Endodermal cell (in vitro differentiated cells): ENCODE measurements at regions not wholly inside any gene's neighbourhood (a gene's known extent, or its start where the extent isn't known, plus 50 kb on each side); places are given as distances from the start of the nearest gene placed in this dataset.

Experiments
- DNase-seq: peaks from one replicate; pipeline ENCODE4 v3.0.0-alpha.2; 2017
- H3K27ac ChIP-seq: 2 replicates; pipeline ENCODE4 v1.5.1; 2013; ENCODE audit warnings: mild to moderate bottlenecking, low read depth, low read length, moderate library complexity
- H3K27me3 ChIP-seq: 2 replicates; pipeline ENCODE4 v1.6.1; 2013; ENCODE audit warnings: mild to moderate bottlenecking, low read length, moderate library complexity; ENCODE audit not compliant: insufficient read depth, control insufficient read depth, poor library complexity, severe bottlenecking
- H3K36me3 ChIP-seq: 2 replicates; pipeline ENCODE4 v1.7.0; 2013; ENCODE audit warnings: mild to moderate bottlenecking, low read length, moderate library complexity; ENCODE audit not compliant: control insufficient read depth, insufficient read depth
- H3K4me1 ChIP-seq: one replicate; pipeline ENCODE4 v1.7.0; 2013; ENCODE audit warnings: low read length; ENCODE audit not compliant: control insufficient read depth, insufficient read depth
- H3K4me3 ChIP-seq: 2 replicates; pipeline ENCODE4 v1.5.1; 2013; ENCODE audit warnings: mild to moderate bottlenecking, low read length, moderate library complexity
- H3K9ac ChIP-seq: 2 replicates; pipeline ENCODE4 v1.6.1; 2013; ENCODE audit warnings: mild to moderate bottlenecking, low read length, moderate library complexity; ENCODE audit not compliant: poor library complexity, severe bottlenecking; ENCODE audit errors: extremely low read depth
- H3K9me3 ChIP-seq: 2 replicates; pipeline ENCODE4 v1.6.1; 2013; ENCODE audit warnings: mild to moderate bottlenecking, low read length, moderate library complexity; ENCODE audit not compliant: control insufficient read depth
- H3K27ac Mint-ChIP-seq: 2 replicates; pipeline ENCODE4 v1.8.0; 2020; ENCODE audit warnings: mixed read lengths
- H3K27me3 Mint-ChIP-seq: 2 replicates; pipeline ENCODE4 v1.8.0; 2021; ENCODE audit warnings: mild to moderate bottlenecking, mixed read lengths; ENCODE audit not compliant: insufficient read depth
- H3K36me3 Mint-ChIP-seq: 2 replicates; pipeline ENCODE4 v1.8.0; 2020; ENCODE audit warnings: low read depth, mixed read lengths
- H3K4me1 Mint-ChIP-seq: 2 replicates; pipeline ENCODE4 v1.8.0; 2020; ENCODE audit warnings: mixed read lengths
- H3K4me3 Mint-ChIP-seq: 2 replicates; pipeline ENCODE4 v1.8.0; 2020; ENCODE audit warnings: mild to moderate bottlenecking, moderate library complexity, mixed read lengths
- H3K9me3 Mint-ChIP-seq: 2 replicates; pipeline ENCODE4 v1.8.0; 2020; ENCODE audit warnings: mild to moderate bottlenecking, mixed read lengths
- WGBS, 2 experiments: methylation state at CpG; one replicate each; pipeline versions ENCODE4 v1.1.5 to v1.1.7; 2013; ENCODE audit warnings: missing lambda C conversion rate in 2 of 2, mixed read lengths in 1 of 2; ENCODE audit not compliant: insufficient coverage in 1 of 2, insufficient read length in 1 of 2; 5-methylcytosine and 5-hydroxymethylcytosine counted together
- TF ChIP-seq, protein P1 (sequence below): fragments of 200-600 bp; sonication (generic); conservative IDR thresholded peaks from 2 replicates; pipeline ENCODE4 v1.5.0; 2021; ENCODE audit warnings: antibody characterized with exemption, mild to moderate bottlenecking

DNA sequence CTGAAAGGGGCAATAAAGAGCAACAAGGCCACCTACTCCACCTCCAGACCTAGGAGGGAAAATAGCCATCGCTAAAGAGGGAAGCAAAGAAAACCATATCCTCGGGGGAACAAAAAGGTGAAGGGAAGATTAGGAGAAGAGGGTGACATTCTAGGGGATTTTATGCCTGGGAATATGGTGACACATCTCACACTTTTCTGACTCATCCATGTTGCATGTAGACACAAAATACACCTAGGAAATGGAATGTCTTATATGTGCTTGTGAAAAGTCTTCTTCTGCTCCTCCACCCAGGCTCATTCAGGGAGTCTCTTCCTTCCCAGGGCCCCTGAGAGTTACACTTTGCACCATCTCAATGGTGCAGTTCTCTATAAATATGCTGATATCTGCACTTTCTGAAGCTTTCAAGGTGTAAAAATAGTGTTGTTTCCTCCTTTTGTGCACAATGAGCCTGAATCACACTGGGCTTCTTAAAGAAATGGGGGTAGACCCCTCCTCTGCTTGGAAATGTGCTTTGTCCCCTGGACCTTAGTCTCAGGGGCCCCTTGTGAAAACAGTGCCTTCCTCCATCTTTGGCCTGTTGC lies 195.9 kb downstream of the CYYR1 start:
- peaks cover 2% of the 10 kb centered on the region for H3K9me3 Mint-ChIP-seq
- H3K27me3 Mint-ChIP-seq: no peaks in the 10 kb centered on the region
- H3K9me3 ChIP-seq: no peaks in the 10 kb centered on the region
- TF ChIP-seq, protein P1, sequence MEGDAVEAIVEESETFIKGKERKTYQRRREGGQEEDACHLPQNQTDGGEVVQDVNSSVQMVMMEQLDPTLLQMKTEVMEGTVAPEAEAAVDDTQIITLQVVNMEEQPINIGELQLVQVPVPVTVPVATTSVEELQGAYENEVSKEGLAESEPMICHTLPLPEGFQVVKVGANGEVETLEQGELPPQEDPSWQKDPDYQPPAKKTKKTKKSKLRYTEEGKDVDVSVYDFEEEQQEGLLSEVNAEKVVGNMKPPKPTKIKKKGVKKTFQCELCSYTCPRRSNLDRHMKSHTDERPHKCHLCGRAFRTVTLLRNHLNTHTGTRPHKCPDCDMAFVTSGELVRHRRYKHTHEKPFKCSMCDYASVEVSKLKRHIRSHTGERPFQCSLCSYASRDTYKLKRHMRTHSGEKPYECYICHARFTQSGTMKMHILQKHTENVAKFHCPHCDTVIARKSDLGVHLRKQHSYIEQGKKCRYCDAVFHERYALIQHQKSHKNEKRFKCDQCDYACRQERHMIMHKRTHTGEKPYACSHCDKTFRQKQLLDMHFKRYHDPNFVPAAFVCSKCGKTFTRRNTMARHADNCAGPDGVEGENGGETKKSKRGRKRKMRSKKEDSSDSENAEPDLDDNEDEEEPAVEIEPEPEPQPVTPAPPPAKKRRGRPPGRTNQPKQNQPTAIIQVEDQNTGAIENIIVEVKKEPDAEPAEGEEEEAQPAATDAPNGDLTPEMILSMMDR: no peak
- no peak overlapping the region for H3K4me3 Mint-ChIP-seq
- no peaks in the 10 kb centered on the region for H3K36me3 ChIP-seq
- H3K4me1 ChIP-seq: no peaks in the 10 kb centered on the region
- no peaks in the 10 kb centered on the region for H3K36me3 Mint-ChIP-seq
- no peak for DNase-seq
- H3K4me3 ChIP-seq: no peak overlapping the region
- 100% methylated on average over 2 of the region's 2 CpGs; no CpG with 5 or more reads in 1 of the 2 experiments for WGBS, 2 experiments
- no peak overlapping the region for H3K27ac Mint-ChIP-seq
- no peak overlapping the region for H3K27ac ChIP-seq
- H3K9ac ChIP-seq: no peak overlapping the region
- H3K4me1 Mint-ChIP-seq: no peaks in the 10 kb centered on the region
- no peaks in the 10 kb centered on the region for H3K27me3 ChIP-seq

DNA sequence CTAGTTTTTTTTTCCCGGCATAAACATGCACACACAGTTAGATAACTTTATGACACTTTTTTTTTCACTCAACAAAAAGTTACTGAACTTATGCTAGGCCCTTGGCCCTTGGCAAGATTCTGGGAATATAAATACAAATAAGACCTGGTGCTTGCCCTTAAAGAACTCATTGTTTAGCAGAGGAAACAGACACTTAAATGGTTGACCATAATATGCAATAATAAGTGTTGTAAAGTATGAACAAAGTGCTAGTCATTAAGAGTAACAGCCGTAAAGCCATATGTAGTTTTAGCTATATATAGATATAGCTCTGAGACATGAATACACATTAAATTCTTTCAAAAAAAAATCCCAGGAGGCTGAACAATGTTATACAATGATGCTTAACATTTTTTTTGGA lies 198.3 kb downstream of the CYYR1 start:
- no peak overlapping the region for H3K27ac Mint-ChIP-seq
- H3K4me1 Mint-ChIP-seq: no peaks in the 10 kb centered on the region
- H3K4me3 ChIP-seq: no peak overlapping the region
- no peaks in the 10 kb centered on the region for H3K36me3 Mint-ChIP-seq
- TF ChIP-seq, protein P1: no peak
- no peaks in the 10 kb centered on the region for H3K27me3 ChIP-seq
- no peaks in the 10 kb centered on the region for H3K27me3 Mint-ChIP-seq
- no peak for DNase-seq
- H3K4me1 ChIP-seq: no peaks in the 10 kb centered on the region
- no peaks in the 10 kb centered on the region for H3K9me3 ChIP-seq
- no peaks in the 10 kb centered on the region for H3K36me3 ChIP-seq
- no peak overlapping the region for H3K9ac ChIP-seq
- no peak overlapping the region for H3K4me3 Mint-ChIP-seq
- peaks cover 2% of the 10 kb centered on the region for H3K9me3 Mint-ChIP-seq
- no peak overlapping the region for H3K27ac ChIP-seq
- WGBS, 2 experiments: 70 to 100% methylated on average over 1 of the region's 2 CpGs

DNA sequence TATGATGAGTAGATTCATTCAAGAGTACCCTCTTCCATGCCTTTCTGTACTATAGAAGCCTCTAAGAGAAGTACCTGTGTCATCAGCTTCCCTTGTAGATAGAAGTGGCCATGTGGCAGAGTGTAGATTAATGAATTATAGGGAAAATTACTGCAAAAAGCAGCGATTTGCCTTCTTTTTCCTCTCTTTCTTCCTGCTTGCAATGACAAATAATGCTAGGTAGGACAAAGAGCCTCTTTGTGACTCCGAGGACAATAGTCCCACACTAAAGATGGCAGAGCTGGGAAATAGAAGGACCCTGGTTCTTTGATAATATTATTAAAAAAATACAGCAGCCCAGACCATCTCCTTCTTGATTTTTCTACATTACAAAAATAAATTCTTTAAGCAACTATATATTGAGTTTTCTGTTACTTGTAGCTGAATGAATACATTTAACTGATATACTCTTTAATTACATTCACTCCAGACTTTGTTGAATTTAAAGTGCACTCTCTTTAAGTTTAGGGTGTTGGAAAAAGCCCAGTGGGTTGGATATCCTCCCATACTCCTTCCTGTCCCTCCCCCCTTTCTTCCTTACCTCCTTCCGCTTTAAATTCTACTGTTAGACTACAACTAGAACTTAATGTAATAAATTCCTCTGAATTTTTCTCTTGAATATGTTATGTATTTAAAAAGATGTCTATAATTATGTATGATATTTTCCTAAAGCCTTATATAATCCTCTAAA lies 198.2 kb upstream of the APP start:
- no peaks in the 10 kb centered on the region for H3K27me3 ChIP-seq
- no peak overlapping the region for H3K4me3 ChIP-seq
- no peaks in the 10 kb centered on the region for H3K36me3 ChIP-seq
- Mint-ChIP-seq H3K9me3 (peaks cover under 1% of the 10 kb centered on the region), H3K36me3 (no peaks in the 10 kb centered on the region), H3K4me3 (no peak overlapping the region), H3K4me1 (peaks cover 2% of the 10 kb centered on the region), H3K27ac (no peak overlapping the region), H3K27me3 (no peaks in the 10 kb centered on the region)
- no peak for DNase-seq
- TF ChIP-seq, protein P1: no peak
- 83 to 86% methylated on average over 1 to 2 of the region's 3 CpGs for WGBS, 2 experiments
- H3K9ac ChIP-seq: no peak overlapping the region
- peaks cover 6% of the 10 kb centered on the region for H3K9me3 ChIP-seq
- H3K27ac ChIP-seq: no peak overlapping the region
- no peaks in the 10 kb centered on the region for H3K4me1 ChIP-seq
